Activated naive CD8-positive, alpha-beta T cell treated with anti-CD3 and anti-CD28 coated beads, Interleukin-2, amount 10 ng/mL, durations not matched to agents 7 days and 5 days (primary cell): ENCODE measurements at regions not wholly inside any gene's neighbourhood (a gene's known extent, or its start where the extent isn't known, plus 50 kb on each side); places are given as distances from the start of the nearest gene placed in this dataset.

Source experiments
- ATAC-seq: fragments of 150-1000 bp; cut with Tn5 transposase; one replicate; pipeline ENCODE4 v1.10.0; 2021; ENCODE audit warnings: low read depth, moderate library complexity
- POLR2A ChIA-PET: fragments of 350-600 bp; sonication (Branson Sonifier 250); formaldehyde crosslinking; loops from one replicate; lab custom pipeline; 2021; ENCODE audit warnings: antibody characterized with exemption; lab: Charles Lee
- DNase-seq: peaks from one replicate; pipeline ENCODE4 v3.0.0; 2021
- H3K27ac Mint-ChIP-seq: one replicate; pipeline ENCODE4 v1.8.0; 2022; ENCODE audit warnings: mild to moderate bottlenecking, mixed read lengths
- H3K27me3 Mint-ChIP-seq: one replicate; pipeline ENCODE4 v1.8.0; 2022; ENCODE audit warnings: mild to moderate bottlenecking, moderate library complexity, mixed read lengths
- H3K36me3 Mint-ChIP-seq: one replicate; pipeline ENCODE4 v1.8.0; 2021; ENCODE audit warnings: mild to moderate bottlenecking, mixed read lengths
- H3K4me1 Mint-ChIP-seq: one replicate; pipeline ENCODE4 v1.8.0; 2021; ENCODE audit warnings: mixed read lengths
- H3K4me3 Mint-ChIP-seq: one replicate; pipeline ENCODE4 v1.8.0; 2022; ENCODE audit warnings: mild to moderate bottlenecking, moderate library complexity, mixed read lengths
- H3K9me3 Mint-ChIP-seq: one replicate; pipeline ENCODE4 v1.8.0; 2021; ENCODE audit warnings: mixed read lengths

DNA sequence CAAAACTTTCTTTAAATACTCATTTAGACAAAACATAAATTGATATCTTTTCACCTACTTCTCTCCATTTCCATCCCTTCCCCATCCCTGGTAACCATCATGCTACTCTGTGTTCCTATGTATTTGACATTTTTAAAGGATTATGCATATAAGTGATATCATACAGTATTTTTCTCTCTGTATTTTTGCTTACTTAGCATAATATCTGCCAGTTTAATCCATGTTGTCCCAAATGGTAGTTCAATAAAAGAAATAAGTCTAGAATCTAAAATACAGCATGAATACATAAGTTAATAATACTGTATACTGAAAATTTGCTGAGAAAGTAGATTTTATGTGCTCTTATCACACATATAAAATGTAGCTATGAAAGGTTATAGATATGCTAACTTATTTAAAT lies 190.3 kb upstream of the NAV3 start:
- ATAC-seq (no peak), DNase-seq (no peak)
- H3K27ac Mint-ChIP-seq, result no peak overlapping the region
- no peaks in the 10 kb centered on the region for H3K36me3 Mint-ChIP-seq
- POLR2A ChIA-PET, result no interaction called here
- H3K9me3 Mint-ChIP-seq, result peaks cover 3% of the 10 kb centered on the region
- H3K27me3 Mint-ChIP-seq, result no peaks in the 10 kb centered on the region
- H3K4me1 Mint-ChIP-seq, result no peaks in the 10 kb centered on the region
- no peak overlapping the region for H3K4me3 Mint-ChIP-seq

DNA sequence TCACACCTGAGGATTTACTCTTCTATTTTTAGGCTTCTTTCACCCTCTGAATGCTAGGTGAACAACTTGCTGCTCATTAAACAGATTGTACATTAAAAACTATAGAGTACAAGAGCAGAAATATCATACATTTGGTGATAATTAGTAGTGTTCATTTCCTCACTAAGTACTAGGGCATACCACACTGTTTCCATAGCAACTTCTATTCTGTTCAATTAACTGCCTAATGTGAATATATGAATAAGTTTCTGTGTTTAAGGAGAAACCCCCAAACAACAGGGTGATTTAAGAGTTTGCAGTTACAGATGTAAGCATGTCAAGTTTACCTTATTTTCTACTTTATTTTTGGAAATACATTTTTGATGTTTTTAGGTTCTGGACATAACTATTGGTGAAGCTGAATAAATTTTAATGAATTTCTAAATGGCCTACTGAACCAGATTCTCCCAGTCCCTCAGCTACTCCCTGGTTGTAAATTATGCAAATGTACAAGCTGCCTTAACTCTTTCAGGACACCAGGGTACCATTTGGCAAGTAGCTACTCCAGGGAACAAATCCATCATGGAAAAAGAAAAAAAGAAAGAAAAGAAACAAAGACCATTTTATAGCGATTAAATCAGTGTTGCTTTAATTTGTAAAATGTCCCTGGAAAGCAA lies 199.8 kb upstream of the NAV3 start:
- Mint-ChIP-seq H3K9me3 (peaks cover 4% of the 10 kb centered on the region), H3K4me1 (no peaks in the 10 kb centered on the region), H3K36me3 (no peaks in the 10 kb centered on the region), H3K4me3 (no peak overlapping the region), H3K27ac (no peak overlapping the region), H3K27me3 (no peaks in the 10 kb centered on the region)
- no peak for ATAC-seq
- no peak for DNase-seq
- POLR2A ChIA-PET, result no interaction called here

DNA sequence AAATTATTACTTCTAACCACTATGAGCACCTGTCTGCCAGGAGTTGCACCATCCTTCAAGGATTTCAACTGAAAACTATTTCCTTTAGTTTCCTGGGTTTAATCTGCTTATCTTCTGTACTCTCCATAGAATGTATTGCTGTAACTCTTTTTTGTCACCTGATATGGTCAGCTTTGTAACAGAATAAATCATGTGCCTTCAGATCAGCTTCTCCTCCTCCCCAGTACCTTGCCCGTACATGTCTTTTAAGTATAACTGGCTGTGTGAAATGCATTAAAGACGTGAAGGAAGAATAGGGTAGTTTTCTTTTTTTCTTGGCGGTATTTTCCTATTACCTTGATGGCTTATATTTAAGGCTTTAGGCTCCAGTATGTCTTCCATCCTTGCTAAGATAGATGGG lies 200.3 kb upstream of the NAV3 start:
- ATAC-seq (no peak), DNase-seq (no peak)
- Mint-ChIP-seq H3K9me3 (peaks cover 4% of the 10 kb centered on the region), H3K4me3 (no peak overlapping the region), H3K4me1 (no peaks in the 10 kb centered on the region), H3K27ac (no peak overlapping the region), H3K36me3 (no peaks in the 10 kb centered on the region), H3K27me3 (no peaks in the 10 kb centered on the region)
- POLR2A ChIA-PET, result no interaction called here

DNA sequence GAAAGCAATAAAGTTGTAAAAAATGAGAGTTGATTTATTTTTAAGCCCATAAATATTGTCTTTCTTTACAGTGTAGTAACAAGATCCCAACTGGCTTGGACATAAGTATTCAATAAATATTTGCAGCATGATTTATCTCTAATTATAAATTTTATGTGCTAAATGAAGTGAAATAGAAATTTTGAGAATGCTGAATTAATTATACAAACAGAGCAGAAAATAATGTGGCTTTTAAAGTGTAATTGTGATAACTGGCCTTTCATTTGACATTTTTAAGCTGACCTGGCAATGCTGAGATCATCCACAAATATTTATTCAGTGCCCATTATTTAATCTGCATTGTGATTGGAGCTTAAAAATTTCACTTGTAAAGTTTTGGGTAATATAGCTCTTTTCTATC lies 201.6 kb upstream of the NAV3 start:
- no peak overlapping the region for H3K4me3 Mint-ChIP-seq
- no peaks in the 10 kb centered on the region for H3K36me3 Mint-ChIP-seq
- H3K9me3 Mint-ChIP-seq, result peaks cover 4% of the 10 kb centered on the region
- POLR2A ChIA-PET, result no interaction called here
- H3K4me1 Mint-ChIP-seq, result no peaks in the 10 kb centered on the region
- H3K27ac Mint-ChIP-seq, result no peak overlapping the region
- no peaks in the 10 kb centered on the region for H3K27me3 Mint-ChIP-seq
- DNase-seq (no peak), ATAC-seq (no peak)

DNA sequence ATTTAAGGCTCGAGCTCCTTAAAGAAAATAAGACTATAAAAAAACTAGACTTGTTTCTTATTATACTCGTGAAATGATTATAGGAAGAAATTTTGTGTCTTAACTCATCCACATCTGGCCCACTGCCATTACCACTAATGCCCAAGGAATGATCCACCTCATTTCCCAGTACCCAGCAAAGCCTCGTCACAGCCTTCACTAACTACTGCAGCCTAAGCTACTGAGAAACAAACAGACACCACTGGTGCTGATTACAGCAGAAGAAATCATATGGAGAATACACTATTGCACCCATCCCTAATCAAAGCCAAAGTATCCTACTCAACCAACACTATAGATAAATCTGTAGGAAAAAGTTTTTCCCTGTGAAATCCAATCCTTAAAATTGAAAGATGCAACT lies 205.3 kb upstream of the NAV3 start:
- POLR2A ChIA-PET, result no interaction called here

DNA sequence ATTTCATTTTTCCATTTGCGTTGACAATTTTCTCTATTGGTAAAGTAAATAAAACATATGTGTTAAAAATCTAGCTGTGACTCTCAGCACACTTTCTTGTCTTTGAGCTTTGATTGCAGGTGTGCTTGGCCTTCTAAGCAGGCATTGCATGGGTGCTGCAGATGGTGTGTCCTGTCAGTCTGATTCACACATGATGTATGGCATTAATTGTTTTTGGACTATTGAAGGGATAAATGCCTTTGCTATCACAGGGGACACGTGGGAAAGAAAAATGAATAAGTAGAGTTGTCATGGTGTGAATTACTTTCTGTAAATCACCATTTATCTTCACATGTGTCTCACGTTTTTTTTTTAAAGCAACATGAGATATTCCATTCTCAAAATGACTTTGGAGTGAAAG lies 211.3 kb upstream of the NAV3 start:
- no peak overlapping the region for H3K27ac Mint-ChIP-seq
- H3K4me1 Mint-ChIP-seq, result no peaks in the 10 kb centered on the region
- H3K9me3 Mint-ChIP-seq, result peaks cover 7% of the 10 kb centered on the region
- no peaks in the 10 kb centered on the region for H3K27me3 Mint-ChIP-seq
- POLR2A ChIA-PET, result no interaction called here
- H3K4me3 Mint-ChIP-seq, result no peak overlapping the region
- H3K36me3 Mint-ChIP-seq, result no peaks in the 10 kb centered on the region
- ATAC-seq, result no peak
- no peak for DNase-seq

More for the DNA sequence above, 205.3 kb upstream of the NAV3 start:
- no peaks in the 10 kb centered on the region for H3K4me1 Mint-ChIP-seq
- H3K27ac Mint-ChIP-seq, result no peak overlapping the region
- H3K9me3 Mint-ChIP-seq, result peaks cover 4% of the 10 kb centered on the region
- DNase-seq, result no peak
- H3K27me3 Mint-ChIP-seq, result no peaks in the 10 kb centered on the region
- no peak overlapping the region for H3K4me3 Mint-ChIP-seq
- no peaks in the 10 kb centered on the region for H3K36me3 Mint-ChIP-seq
- ATAC-seq, result no peak

DNA sequence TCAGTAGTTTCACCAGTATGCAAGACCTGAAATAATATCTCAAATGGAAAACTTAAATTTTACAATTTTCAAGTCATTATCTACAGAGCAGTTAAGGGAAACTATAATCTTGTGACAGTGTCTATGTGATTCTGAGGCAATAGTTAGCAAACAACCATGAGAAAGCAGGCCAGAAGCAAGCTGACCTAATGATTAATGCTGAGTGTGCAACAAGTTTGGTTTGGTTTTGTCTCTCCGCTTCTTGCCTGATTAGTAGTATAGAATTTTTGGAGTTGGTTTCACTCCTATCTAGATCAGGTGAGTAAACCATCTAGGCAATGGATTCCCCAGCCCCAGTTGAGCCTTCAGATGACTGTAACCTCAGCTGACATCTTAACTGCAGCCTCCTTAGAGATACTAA lies 212.9 kb upstream of the NAV3 start:
- DNase-seq (no peak), ATAC-seq (no peak)
- Mint-ChIP-seq H3K4me1 (no peaks in the 10 kb centered on the region), H3K27ac (no peak overlapping the region), H3K9me3 (peaks cover 9% of the 10 kb centered on the region), H3K36me3 (no peaks in the 10 kb centered on the region), H3K27me3 (no peaks in the 10 kb centered on the region), H3K4me3 (no peak overlapping the region)
- POLR2A ChIA-PET, result no interaction called here

DNA sequence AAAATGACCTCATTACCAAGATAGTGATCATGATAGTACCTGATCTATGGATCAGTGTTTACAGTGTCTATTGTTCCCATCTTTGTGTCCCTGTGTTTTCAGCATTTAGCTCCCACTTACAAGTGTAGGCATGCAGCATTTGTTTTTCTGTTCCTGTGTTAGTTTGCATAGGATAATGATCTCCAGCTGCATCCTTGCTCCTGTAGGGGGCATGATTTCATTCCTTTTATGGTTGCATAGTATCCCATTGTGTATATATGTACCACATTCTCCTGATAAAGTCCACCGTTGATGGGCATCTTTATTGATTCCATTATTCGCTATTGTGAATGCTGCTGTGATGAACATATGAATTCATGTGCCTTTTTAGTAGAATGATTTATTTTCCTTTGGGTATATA lies 215.4 kb upstream of the NAV3 start:
- DNase-seq (no peak), ATAC-seq (no peak)
- POLR2A ChIA-PET, result no interaction called here
- no peaks in the 10 kb centered on the region for H3K27me3 Mint-ChIP-seq
- H3K27ac Mint-ChIP-seq, result no peak overlapping the region
- H3K9me3 Mint-ChIP-seq, result peaks cover 9% of the 10 kb centered on the region
- no peaks in the 10 kb centered on the region for H3K4me1 Mint-ChIP-seq
- H3K4me3 Mint-ChIP-seq, result no peak overlapping the region
- no peaks in the 10 kb centered on the region for H3K36me3 Mint-ChIP-seq

DNA sequence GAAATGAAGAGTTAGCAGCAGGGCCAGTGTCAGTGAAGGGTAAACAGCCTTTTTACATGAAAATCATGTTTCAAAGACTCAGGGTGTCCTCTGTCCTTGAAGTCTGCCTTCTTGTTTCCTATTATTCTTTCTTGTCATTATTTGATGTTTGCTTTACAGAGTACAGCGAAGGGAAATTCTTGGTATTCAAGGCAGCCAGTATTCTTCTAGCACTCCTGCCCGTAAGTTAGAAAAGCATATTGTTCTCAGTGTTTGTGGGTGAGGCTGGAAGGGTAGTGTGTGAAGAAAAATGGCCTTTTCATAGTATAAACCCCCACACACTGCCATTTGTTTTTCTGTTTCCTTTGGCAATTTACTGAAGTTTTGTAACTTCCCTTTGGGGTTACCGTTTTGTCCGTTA lies 217.3 kb upstream of the NAV3 start:
- DNase-seq, result no peak
- Mint-ChIP-seq H3K4me3 (no peak overlapping the region), H3K27me3 (no peaks in the 10 kb centered on the region), H3K27ac (no peak overlapping the region), H3K4me1 (no peaks in the 10 kb centered on the region), H3K36me3 (no peaks in the 10 kb centered on the region), H3K9me3 (peaks cover 6% of the 10 kb centered on the region)
- no peak for ATAC-seq
- POLR2A ChIA-PET, result no interaction called here

DNA sequence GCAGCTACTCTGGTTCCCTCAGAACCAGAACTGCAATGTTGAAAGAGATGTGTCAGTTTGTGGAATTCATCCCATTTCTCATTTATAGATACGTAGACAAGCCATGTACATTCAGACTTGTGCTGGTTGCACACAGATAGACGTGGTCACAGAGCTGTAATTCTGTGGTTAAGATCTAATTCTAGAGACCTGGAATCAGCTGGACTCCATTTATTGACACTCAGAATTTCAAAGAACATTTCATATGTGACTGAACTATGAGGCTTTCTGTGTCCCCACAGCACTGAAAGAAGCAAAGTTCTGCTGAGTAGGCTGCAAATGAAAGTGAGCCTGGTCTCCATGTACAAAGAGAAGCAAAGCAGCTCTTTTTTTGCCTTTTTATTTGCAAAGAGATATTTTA lies 220.2 kb upstream of the NAV3 start:
- Mint-ChIP-seq H3K27me3 (no peaks in the 10 kb centered on the region), H3K36me3 (no peaks in the 10 kb centered on the region), H3K4me3 (no peak overlapping the region), H3K4me1 (no peaks in the 10 kb centered on the region), H3K27ac (no peak overlapping the region), H3K9me3 (peaks cover 4% of the 10 kb centered on the region)
- no peak for ATAC-seq
- POLR2A ChIA-PET, result no interaction called here
- no peak for DNase-seq

DNA sequence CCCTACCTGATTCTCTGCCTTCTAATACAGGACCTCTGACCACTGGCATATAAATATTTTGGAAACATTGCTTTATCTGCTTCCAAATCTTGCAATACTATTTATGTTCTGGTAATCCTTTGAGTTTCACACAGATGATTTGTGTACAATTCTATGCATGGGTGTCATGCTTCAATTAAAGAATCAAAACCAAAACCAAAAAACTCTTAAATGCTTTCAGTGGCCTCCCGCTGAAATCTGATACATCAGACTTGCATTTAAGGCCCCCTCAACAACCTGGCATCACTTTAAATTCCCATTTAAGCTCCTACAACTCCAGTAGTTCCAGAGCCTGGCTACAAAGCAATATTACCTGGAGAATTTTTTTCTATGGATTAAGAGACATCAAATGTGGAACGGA lies 221.7 kb upstream of the NAV3 start:
- POLR2A ChIA-PET, result no interaction called here
- H3K9me3 Mint-ChIP-seq, result peaks cover 2% of the 10 kb centered on the region
- H3K27ac Mint-ChIP-seq, result no peak overlapping the region
- ATAC-seq, result no peak
- H3K27me3 Mint-ChIP-seq, result no peaks in the 10 kb centered on the region
- no peak for DNase-seq
- H3K4me1 Mint-ChIP-seq, result no peaks in the 10 kb centered on the region
- no peaks in the 10 kb centered on the region for H3K36me3 Mint-ChIP-seq
- no peak overlapping the region for H3K4me3 Mint-ChIP-seq

DNA sequence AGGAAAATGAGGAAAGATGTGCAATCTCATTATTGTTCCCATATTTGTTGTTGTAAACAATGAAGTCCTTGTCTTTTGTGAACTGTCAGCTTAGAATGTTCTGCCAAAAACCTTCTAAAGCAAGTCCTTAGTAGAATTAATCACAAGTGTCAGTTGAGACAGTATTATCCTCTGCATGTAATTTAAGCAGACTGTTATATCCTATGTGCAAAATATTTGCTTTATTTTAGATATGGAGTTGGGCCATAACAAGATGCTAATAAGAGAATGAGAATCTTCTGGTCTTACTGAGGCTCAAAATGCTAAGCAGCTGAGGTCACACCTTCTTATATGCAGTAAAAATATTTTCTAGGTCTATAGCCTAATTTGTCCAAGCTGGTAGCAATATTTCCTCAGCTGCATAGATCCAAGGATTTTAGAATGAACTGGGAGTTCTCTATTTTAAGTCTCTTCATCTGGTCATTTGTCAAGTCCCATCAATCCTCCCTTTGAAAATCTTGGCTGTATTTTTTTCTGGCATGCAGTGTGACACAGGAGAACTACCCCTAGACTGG lies 222.3 kb upstream of the NAV3 start:
- Mint-ChIP-seq H3K27me3 (no peaks in the 10 kb centered on the region), H3K4me3 (no peak overlapping the region), H3K36me3 (no peaks in the 10 kb centered on the region), H3K9me3 (peaks cover 2% of the 10 kb centered on the region), H3K4me1 (no peaks in the 10 kb centered on the region), H3K27ac (no peak overlapping the region)
- DNase-seq, result no peak
- POLR2A ChIA-PET, result no interaction called here
- no peak for ATAC-seq

DNA sequence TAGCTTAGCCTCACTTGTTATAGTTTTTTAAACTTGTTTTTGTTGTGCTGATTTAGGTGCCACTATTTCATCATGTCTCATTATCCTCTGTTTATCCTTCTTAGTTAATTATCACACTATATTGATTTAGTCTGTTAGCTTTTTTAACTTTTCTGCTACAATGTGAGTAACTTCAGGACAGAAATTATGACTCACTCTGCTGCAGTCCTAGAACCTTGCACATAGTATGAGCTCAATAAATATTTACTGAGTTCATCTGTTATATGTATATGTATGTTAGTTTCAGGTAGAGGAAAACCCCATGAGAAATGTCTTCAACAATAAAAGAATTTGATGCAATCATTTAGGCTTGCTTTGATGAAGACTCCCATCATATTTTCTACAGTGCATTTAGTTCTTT lies 224.3 kb upstream of the NAV3 start:
- H3K36me3 Mint-ChIP-seq, result no peaks in the 10 kb centered on the region
- H3K4me1 Mint-ChIP-seq, result no peaks in the 10 kb centered on the region
- no peaks in the 10 kb centered on the region for H3K9me3 Mint-ChIP-seq
- no peak overlapping the region for H3K27ac Mint-ChIP-seq
- ATAC-seq (no peak), DNase-seq (no peak)
- H3K27me3 Mint-ChIP-seq, result no peaks in the 10 kb centered on the region
- POLR2A ChIA-PET, result no interaction called here
- H3K4me3 Mint-ChIP-seq, result no peak overlapping the region

DNA sequence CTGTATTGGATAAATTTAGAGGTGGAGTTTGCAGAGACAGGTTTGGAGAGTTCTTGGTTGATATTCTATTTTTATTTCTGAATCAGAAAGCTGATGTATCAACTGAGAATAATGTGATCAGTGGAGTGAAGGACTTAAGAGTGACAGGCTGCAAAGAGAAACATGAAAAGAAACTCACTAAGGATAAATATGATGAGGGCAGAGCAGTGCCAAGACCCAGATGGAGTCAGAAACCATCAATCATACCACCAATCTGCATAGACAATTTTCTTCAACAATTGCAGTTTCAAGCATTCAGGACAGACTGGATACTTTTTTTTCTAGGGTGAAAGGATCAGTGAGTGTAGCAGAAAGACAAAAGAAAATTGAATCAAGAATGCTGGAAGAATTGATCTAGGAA lies 226.7 kb upstream of the NAV3 start:
- DNase-seq (no peak), ATAC-seq (no peak)
- Mint-ChIP-seq H3K4me1 (no peaks in the 10 kb centered on the region), H3K36me3 (no peaks in the 10 kb centered on the region), H3K9me3 (no peaks in the 10 kb centered on the region), H3K27ac (no peak overlapping the region), H3K27me3 (no peaks in the 10 kb centered on the region), H3K4me3 (no peak overlapping the region)
- POLR2A ChIA-PET, result no interaction called here

DNA sequence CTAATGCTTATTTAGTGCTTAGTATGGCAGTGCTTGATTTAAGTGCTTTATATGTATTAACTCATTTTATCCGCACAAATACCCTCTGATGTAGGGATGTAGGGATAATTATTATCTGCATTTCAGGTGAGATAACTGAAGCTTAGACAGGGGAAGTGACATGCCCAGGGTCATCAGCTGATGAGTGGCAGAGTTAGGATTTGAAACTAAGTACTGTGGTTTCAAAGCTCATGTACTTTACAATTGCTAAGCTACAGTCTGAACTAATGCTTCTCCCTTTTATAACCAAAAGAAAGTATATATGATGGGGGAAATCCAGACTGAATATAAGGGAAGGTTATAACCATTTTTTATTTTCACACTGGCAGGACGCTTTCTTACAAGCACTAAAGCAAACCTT lies 229.6 kb upstream of the NAV3 start:
- Mint-ChIP-seq H3K4me1 (no peaks in the 10 kb centered on the region), H3K27ac (no peak overlapping the region), H3K36me3 (no peaks in the 10 kb centered on the region), H3K9me3 (no peaks in the 10 kb centered on the region), H3K4me3 (no peak overlapping the region), H3K27me3 (no peaks in the 10 kb centered on the region)
- DNase-seq (no peak), ATAC-seq (no peak)
- POLR2A ChIA-PET, result no interaction called here
